Breast epithelium (tissue), 4 donors: ENCODE measurements at regions not wholly inside any gene's neighbourhood (a gene's known extent, or its start where the extent isn't known, plus 50 kb on each side); places are given as distances from the start of the nearest gene placed in this dataset.

Experiments
- DNase-seq, 2 donors: peaks; one replicate each; pipeline ENCODE4 v3.0.0-alpha.2; 2019; ENCODE audit warnings: low spot score in 2 of 2
- H3K27ac ChIP-seq, 2 donors: fragments of 200-600 bp; sonication (generic) in 1 of 2; one replicate each; pipeline ENCODE4 v1.5.1; 2016 to 2019; ENCODE audit warnings: mild to moderate bottlenecking in 1 of 2
- H3K27me3 ChIP-seq, 2 donors: fragments of 200-600 bp; sonication (generic) in 1 of 2; one replicate each; pipeline versions ENCODE4 v1.5.1 to v1.6.0; 2017 to 2019; ENCODE audit warnings: control low read depth in 1 of 2, mild to moderate bottlenecking in 1 of 2
- H3K36me3 ChIP-seq: fragments of 200-600 bp; one replicate; pipeline ENCODE4 v1.5.1; 2019
- H3K4me1 ChIP-seq, 2 donors: fragments of 200-600 bp; sonication (generic); one replicate each; pipeline ENCODE4 v1.5.1; 2016 to 2019; ENCODE audit warnings: control low read depth in 1 of 2
- H3K4me3 ChIP-seq, 3 donors: fragments of 200-600 bp; sonication (generic); 1 replicate in 2 of 3; 2 replicates in 1 of 3; pipeline ENCODE4 v1.5.1; 2016 to 2019; ENCODE audit warnings: mild to moderate bottlenecking in 3 of 3, moderate library complexity in 2 of 3
- H3K9me3 ChIP-seq, 2 donors: fragments of 200-600 bp; sonication (generic) in 1 of 2; one replicate each; pipeline ENCODE4 v1.5.1; 2016 to 2019; ENCODE audit warnings: control low read depth in 1 of 2
- CTCF ChIP-seq, 3 donors: fragments of 450-650 bp; IDR thresholded peaks; one replicate each; pipeline ENCODE4 v1.5.1; 2016 to 2017; ENCODE audit warnings: antibody characterized with exemption in 3 of 3, mild to moderate bottlenecking in 3 of 3, moderate library complexity in 3 of 3
- POLR2A ChIP-seq: fragments of 450-650 bp; IDR thresholded peaks from one replicate; pipeline ENCODE4 v1.6.1; 2016; ENCODE audit warnings: antibody characterized with exemption, mild to moderate bottlenecking, moderate library complexity
- POLR2AphosphoS5 ChIP-seq, 3 donors: sonication (generic); formaldehyde crosslinking; IDR thresholded peaks; one replicate each; pipeline ENCODE4 v1.6.1; 2017; ENCODE audit warnings: antibody characterized with exemption in 3 of 3
- intact Hi-C: fragments of 100-400 bp; cut with DNase I; formaldehyde crosslinking; loops from one replicate; pipeline ENCODE4 v1.15.1; 2023; ENCODE audit warnings: low total_unique reads

- intact Hi-C loops = no loop called here
- no peaks in the 10 kb centered on the region for H3K27me3 ChIP-seq
- peak in 1 of 2 donors; percentile 19 for DNase-seq
- no peaks in the 10 kb centered on the region for H3K4me1 ChIP-seq
- TF ChIP-seq POLR2AphosphoS5 (IDR thresholded peaks at IDR 0.05) (no peak), POLR2A (no peak), CTCF (IDR thresholded peaks at IDR 0.05) (no peak)
- no peaks in the 10 kb centered on the region for H3K9me3 ChIP-seq
- no peak overlapping the region for H3K4me3 ChIP-seq
- H3K36me3 ChIP-seq = no peaks in the 10 kb centered on the region
- no peak overlapping the region for H3K27ac ChIP-seq
These were observed 265.1 kb downstream of the HTR7 start for GRCh38 chr10:90592638-90593302.

GRCh38 chr10:90598513-90598912, 259.3 kb downstream of the HTR7 start:
- TF ChIP-seq POLR2A (no peak), CTCF (IDR thresholded peaks at IDR 0.05) (no peak), POLR2AphosphoS5 (IDR thresholded peaks at IDR 0.05) (no peak)
- Histone ChIP-seq H3K4me3 (no peak overlapping the region), H3K27me3 (no peaks in the 10 kb centered on the region), H3K4me1 (no peaks in the 10 kb centered on the region), H3K9me3 (no peaks in the 10 kb centered on the region), H3K36me3 (no peaks in the 10 kb centered on the region), H3K27ac (no peak overlapping the region)
- intact Hi-C loops = no loop called here
- no peak for DNase-seq

- DNase-seq = no peak
- Histone ChIP-seq H3K27me3 (no peaks in the 10 kb centered on the region), H3K27ac (no peak overlapping the region), H3K36me3 (no peaks in the 10 kb centered on the region), H3K9me3 (no peaks in the 10 kb centered on the region), H3K4me1 (no peaks in the 10 kb centered on the region), H3K4me3 (no peak overlapping the region)
- TF ChIP-seq POLR2AphosphoS5 (IDR thresholded peaks at IDR 0.05) = no peak
- TF ChIP-seq POLR2A = no peak
- TF ChIP-seq CTCF (IDR thresholded peaks at IDR 0.05) = no peak
- intact Hi-C loops = no loop called here
These were observed 254.8 kb downstream of the HTR7 start for GRCh38 chr10:90602862-90603610.

DNA sequence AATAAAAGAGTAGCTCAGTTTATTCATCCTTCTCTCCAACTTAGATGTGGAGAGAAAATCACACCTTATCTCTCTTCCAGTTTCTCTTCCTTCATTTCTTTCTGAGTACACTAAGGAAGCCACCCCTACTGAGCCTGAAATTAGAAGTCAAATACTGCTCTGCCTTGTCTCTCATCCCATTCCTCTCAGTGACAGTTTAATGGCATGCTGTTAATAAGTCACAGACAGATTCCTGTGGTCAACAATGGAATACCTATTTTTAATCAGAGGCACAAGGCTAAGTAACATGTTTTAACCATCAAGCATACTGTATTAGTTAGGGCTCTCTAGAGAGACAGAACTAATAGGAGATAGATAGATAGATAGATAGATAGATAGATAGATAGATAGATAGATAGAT, 253.2 kb downstream of the HTR7 start:
- Histone ChIP-seq H3K27ac (no peak overlapping the region), H3K27me3 (no peaks in the 10 kb centered on the region), H3K4me3 (no peak overlapping the region), H3K36me3 (no peaks in the 10 kb centered on the region), H3K9me3 (no peaks in the 10 kb centered on the region), H3K4me1 (no peaks in the 10 kb centered on the region)
- no peak for DNase-seq
- TF ChIP-seq POLR2A = no peak
- intact Hi-C loops = no loop called here

- no peaks in the 10 kb centered on the region for H3K9me3 ChIP-seq
- no peaks in the 10 kb centered on the region for H3K36me3 ChIP-seq
- H3K27me3 ChIP-seq = no peaks in the 10 kb centered on the region
- no peaks in the 10 kb centered on the region for H3K4me1 ChIP-seq
- DNase-seq = no peak
- H3K27ac ChIP-seq = no peak overlapping the region
- TF ChIP-seq CTCF (IDR thresholded peaks at IDR 0.05) (no peak), POLR2A (no peak), POLR2AphosphoS5 (IDR thresholded peaks at IDR 0.05) (no peak)
- intact Hi-C loops = no loop called here
- H3K4me3 ChIP-seq = no peak overlapping the region
These were observed 252.3 kb downstream of the HTR7 start for GRCh38 chr10:90605506-90605905.
